Stimulated activated CD4-positive, alpha-beta T cell treated with anti-CD3 and anti-CD28 coated beads, Interleukin-12 subunit alpha, Interleukin-12 subunit beta, amount 100 ng/mL, for 48 hours (primary cell): ENCODE measurements at regions not wholly inside any gene's neighbourhood (a gene's known extent, or its start where the extent isn't known, plus 50 kb on each side); places are given as distances from the start of the nearest gene placed in this dataset.

Experiments used
- DNase-seq, 3 donors: peaks; one replicate each; pipeline ENCODE4 v3.0.0-alpha.2; 2020; ENCODE audit warnings: low read depth in 2 of 3, low spot score in 1 of 3

DNA sequence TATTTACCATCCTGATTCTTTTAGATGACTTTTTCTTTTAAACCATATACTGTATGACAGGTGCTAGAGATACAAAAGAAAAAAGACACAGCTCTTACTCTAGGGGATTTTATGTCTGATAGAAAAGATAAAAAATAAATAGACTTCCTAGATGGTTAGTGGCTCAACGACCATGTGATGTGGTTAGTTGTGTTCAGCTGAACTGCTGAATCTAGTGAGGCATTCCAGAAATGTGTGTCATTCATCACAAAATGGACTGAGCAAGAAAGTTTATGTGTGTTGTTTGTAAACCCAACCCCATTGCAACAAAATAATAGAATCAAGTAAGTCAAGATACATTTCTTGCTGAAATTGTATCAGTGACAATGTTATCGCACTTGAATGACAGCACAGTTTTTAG lies 205.8 kb upstream of the LYPLAL1 start:
- DNase-seq, result no peak

DNA sequence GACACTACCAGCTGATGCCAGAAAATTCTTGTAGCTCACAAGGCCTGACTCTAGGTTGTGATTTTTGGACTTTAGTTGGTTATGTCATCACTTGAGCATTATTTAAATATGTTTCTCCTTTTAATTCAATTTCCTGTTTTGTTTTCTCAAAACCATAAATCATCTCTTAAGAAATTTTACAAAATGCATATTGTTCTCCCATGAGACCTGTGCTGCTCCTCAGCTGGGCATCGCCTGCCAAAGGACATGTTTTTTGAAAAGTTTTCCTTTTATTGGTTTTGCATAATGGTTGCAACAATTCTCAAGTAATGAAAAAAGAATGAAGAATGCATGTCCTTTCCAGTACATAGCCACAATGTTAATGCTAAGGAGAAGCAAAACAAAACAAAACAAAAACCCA lies 204.7 kb upstream of the LYPLAL1 start:
- DNase-seq, result no peak

DNA sequence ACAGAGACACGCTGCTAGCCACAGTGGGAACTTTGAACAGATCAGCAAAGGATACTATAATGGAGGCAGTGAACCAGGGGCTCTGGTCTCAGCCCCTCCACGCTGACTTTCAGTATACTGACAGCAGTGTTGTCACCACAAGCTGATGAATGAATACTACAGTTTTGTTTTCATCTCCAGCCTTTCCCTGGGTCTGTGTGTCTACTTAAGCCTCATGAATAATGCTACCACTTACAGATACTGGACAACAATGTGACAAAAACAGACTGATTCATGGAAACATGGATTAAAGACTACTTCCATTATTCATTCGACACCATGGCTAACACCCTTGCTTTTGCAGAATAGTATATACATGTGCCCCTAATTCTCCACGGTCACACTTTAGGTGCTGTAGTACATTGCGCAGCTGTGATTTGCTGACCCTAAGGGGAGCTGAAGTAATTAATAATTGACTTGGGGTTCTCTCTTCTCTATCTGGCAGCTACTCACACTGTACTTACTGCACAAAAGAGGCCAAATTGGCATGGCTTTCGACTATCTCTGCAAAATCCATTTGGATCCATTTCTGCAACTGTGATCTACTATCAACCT lies 203.2 kb upstream of the LYPLAL1 start:
- no peak for DNase-seq

DNA sequence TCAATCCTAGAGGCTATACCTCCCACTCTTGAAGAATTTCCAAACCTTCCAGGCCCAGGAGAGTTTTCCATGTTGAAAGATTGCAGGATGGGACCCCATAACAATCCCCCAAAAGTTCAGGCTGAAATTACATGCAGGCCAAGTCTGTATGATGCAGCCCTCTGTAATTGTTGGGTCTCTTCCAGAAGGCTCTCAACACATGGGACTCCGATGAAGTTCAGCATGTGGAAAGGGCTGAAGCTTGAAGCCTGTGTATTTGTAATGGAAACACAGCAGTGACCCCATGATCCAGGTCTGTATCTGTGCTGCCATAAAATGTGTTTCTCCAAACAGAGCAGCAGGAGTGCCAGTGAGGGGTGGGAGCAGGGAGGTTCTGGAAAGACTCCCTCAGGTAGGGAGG lies 202.5 kb upstream of the LYPLAL1 start:
- DNase-seq, result no peak

DNA sequence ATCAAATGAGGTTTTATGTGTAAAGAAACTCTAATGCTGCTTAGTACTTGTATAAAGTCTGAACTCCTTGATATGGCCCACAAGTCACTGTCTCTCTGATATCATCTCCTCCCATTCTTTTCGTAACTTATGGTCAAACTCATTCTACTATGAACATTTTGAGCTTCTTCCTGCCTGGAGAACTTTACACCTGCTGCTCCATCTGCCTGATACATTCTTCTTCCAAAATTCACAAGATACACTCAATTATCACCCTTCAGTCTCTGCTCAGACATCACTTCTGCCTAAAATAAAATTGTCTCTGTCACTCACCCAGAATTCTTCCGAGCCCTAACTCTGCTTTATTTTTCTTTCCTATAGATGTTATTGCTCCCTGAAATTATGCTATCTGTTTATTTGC lies 192.8 kb upstream of the LYPLAL1 start:
- DNase-seq, result no peak

DNA sequence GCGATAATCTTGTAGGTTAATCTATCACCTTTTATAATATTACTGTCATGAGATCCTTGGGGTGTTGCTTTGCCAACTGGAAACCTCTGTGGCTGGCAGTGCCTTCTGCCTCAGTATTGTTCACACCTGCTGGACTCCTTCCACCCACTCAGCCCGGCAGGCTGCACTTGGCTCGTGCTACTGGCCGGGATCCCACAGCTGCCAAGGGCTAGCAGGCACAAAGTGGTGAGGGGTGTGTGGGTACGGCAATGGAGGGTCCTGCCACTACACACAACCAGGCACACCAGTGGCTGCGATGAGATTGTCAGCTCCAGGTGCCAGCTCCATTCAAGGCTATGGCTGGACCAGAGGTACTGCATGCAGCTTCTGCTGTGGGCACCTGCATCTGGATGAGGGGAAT lies 191.2 kb upstream of the LYPLAL1 start:
- DNase-seq, result no peak

DNA sequence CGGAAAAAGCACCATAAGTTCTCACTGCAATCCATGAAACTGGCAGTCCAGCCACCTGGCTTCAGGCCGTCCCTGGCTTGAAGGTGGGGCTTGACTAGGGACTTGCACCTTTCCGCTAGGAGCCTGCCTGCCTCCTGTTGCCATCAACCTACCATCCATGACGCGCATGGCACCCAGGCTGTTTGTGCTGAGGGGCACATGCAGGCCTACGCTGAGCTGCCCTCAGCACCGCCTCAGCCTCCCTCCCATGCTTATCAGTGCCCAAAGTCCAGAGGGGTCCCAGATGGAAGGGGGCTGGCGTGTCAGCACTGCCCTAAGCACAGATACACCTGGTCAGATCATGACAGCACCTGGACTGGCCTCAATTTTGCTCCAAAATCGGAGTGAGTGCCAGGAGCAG lies 190.2 kb upstream of the LYPLAL1 start:
- no peak for DNase-seq

DNA sequence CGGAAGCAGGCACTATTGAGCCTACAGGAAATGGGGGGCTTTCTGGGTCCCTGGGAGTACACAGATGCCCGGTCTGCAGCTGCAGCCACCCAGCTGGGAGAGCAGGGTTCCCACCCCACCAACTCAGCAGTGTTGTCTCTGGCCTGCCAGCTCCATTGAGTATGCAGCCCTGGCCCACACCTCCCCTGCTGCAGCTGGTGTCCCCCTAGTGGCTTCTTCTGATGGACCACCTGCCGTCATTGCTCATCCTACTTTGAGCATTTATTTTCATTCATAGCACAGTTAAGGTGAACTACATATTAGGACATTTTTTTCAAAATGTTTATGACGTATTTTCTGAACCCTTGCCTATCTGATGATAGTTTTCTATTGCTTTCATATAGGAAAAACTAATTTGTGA lies 189.8 kb upstream of the LYPLAL1 start:
- DNase-seq, result no peak

DNA sequence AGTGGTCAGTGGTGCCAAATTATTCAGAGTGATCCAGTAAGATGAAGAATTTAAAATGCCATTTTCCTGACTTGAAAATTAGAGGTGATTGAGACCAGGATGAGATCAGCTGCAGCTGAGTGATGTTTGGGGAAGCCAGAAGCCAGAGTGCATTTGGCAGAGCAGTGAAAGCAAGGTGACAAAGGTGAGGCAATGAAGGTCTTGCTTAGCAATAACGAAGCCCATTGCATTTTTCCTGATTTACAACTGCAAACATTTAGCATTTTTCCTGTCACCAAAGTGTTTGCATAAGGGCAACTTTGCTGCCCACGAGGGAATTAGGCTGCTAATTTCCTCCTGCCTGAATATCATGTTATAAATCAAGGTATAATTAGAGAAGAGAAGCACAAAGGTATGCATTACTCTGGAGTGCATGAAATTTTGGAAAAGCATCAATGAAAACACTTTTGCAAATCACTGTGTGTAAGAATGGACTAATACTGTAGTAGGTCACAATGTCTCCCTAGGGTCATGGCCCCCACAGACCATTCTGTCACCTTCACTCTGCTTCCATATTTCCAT lies 188.2 kb upstream of the LYPLAL1 start:
- no peak for DNase-seq

DNA sequence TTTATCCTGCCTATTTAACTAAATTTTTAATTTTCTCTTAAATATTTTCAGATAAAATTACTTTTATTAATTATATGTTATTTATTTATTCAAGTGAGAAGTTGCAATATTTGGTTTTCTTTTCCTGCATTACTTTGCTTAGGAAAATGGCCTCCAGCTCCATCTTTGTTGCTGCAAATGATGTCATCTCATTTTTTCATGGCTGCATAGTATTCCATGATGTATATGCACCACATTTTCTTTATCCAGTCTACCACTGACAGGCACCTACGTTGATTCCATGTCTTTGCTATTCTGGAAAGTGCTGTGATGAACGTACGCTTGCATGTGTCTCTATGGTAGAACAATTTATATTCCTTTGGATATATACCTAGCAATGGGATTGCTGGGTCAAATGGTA lies 186.9 kb upstream of the LYPLAL1 start:
- DNase-seq, result no peak

DNA sequence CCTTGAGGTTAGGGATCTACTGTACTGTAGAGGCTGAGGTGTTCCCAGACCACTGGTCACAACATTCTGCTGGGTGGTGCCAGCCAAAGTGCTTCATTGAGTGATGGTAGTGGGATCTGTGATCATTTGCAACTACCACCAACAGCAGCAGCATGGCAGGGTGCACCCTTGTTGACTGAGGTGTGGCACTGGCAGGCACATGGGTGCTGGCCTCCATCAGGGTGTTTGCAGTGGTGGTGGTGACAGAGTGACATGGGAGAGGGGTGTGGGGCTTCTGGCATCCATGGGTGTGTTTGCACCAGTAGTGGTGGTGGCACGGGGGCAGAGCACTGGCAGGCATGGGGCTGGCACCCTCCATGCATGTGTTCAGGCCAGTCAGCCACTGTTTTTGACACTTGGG lies 183.7 kb upstream of the LYPLAL1 start:
- DNase-seq, result no peak

DNA sequence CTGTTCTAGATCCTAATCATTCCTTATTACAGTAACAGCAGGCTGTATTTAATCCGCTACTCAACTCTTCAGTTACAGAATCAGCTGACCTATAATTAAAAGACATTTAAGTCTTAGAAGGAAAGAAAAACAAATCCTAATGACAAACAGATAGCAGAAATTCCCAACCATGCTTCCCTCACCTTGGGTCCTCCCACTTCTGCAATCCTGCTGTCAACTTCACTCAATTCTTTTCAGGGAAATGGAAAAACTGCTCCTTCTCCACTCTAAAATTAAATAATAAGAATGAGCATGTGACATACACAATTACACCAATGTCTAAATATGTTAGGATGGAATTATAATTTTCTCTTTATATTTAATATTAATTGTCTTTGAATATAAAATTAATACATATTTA lies 182.6 kb upstream of the LYPLAL1 start:
- DNase-seq, result no peak

DNA sequence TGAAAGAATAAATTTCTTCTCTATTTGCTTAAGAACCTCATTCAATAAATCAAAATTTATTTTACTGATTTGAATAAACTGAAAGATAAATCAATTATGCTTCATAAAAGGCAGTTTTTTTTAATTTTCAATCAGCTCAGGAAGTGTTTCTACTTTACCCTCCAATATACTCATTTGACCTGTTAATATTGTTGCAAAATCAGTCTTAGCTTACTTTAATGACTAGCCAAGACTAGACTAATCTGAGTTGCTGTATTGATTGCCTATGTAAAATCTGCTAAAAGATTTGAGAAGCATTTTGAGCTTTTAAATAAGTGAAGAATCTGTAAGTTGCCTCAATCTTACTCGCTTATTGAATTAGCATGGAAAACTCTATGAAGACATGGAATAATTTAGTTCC lies 179.1 kb upstream of the LYPLAL1 start:
- DNase-seq, result no peak

DNA sequence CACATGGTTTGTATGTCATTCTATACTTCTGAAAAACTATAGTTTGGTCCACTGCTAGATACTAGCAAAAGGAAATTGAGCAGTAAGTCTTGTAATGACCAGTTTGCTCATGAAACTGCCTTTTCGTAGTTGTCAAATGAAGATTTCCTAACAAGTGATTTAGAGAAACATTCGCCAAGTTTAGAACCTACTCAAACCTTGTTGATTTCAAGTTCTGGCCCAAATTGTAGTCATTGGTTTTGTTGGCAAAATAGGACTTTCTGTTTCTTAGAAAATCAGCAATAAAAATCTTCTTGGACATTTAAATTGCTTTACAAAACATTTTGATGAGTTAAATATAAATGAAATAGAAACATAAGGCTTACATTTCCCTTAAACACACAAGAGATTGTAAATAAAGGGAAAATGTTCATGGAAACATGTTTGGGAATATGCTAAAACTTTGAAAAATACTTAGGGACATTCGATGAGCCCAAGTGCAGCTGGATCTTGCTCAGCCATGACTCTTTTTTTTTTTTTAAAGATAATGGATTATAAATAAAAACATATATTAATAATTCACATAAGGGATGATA lies 178.5 kb upstream of the LYPLAL1 start:
- DNase-seq, result no peak

DNA sequence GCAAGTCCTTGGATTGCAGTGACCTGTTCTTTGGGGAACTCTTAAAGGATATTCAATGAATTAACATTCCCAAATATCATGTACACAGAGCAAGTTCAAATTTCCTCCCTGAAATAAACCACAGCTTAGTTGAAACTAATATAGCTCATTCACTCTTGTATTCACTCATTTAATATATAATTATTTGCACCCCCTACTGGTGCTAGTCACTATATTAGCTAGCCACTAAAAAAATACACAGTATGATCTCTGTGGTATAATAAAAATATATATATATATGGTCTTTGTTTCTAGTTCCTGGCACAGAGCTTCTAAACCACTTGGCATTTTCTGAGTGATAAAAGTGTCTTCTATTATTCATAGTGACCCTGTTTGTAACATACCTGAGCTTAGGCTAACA lies 177.3 kb upstream of the LYPLAL1 start:
- no peak for DNase-seq

DNA sequence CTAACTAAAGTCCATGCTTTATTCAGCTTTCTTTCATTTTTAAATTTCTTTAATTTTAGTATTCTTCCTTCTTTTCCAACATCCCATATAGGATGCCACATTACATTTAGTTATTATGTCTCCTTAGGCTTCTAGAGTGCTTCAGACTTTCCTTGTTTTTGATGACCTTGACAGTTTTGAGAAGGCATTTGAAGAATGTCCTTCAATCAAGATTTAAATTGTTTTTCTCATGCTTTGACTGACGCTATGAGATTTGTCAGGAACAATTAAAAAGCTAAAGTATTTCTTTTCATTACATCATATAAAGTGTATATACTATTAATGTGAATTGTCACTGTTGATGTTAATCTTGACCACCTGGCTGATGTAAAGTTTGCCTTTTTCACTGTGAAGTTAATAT lies 173.7 kb upstream of the LYPLAL1 start:
- DNase-seq, result no peak

DNA sequence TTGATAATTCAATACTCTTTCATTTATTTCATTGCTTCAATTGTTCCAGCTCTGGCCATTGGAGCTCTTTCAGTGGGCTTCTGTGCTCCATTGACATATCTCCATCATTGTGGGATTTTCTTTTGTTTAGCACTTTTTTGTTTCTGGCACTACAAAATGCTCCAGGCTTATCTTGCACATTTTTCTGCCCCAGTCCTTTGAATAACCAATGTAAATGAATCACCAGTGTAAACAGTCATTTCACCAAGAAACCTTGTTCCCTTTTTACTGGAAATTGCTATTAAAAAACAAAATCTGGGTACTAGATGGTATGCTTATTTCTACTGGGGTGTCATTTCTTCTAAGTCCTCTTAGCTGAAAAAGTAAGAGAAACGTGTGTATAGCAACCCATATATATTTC lies 173.0 kb upstream of the LYPLAL1 start:
- DNase-seq, result no peak

DNA sequence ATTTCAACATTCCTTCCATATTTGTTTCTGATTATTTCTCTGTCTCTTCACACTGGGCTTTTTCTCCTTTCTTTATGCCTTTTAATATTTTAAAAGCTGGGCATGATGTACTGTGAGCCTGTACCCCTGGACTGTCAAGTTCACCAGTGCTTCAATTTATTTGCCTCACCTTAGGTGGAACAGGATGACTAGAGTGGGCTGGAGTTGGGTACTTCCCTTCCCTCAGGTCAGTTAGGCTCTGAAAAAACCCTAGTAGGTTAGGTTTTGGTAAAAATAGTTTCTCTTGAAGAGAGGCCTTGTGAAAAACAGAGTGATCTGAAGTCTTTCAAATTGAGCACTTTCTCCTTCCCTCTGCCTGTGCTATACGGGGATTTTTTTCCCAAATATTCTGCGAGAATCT lies 163.0 kb upstream of the LYPLAL1 start:
- DNase-seq, result no peak

DNA sequence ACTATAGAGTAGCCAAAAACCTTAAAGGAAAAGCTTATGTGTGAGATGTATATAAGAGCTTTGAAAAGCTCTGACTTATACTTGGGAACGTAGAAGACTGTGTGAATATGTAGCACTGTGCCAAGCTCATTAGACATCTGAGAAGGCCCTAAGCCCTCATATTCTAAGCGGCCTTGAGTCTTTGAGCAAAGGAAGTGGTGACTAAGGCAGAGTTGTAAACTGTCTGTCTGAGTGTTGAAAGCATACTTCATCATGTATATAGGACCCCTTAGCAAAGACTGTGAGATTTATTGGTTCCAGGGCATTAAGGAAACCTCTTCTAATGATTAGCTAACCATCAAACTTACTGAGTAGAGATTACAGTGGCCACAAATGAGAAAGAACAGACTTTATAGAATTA lies 153.3 kb upstream of the LYPLAL1 start:
- no peak for DNase-seq

DNA sequence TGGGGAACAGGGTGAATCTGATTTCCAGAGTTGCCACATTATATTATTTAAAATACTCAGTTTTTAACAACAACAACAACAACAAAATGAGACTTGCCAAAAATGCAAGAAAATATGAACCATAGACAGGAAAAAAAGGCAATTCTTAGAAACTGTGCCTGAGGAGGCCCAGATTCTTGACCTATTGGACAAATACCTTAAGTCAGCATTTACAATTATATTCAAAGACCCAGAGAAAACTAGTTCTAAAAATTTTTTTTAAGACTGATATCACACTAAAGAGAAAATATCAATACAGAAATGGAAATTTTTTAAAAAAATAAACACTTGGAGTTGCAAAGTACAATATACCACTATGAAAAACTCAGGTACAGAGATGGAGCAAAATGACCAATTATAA lies 152.8 kb upstream of the LYPLAL1 start:
- no peak for DNase-seq

DNA sequence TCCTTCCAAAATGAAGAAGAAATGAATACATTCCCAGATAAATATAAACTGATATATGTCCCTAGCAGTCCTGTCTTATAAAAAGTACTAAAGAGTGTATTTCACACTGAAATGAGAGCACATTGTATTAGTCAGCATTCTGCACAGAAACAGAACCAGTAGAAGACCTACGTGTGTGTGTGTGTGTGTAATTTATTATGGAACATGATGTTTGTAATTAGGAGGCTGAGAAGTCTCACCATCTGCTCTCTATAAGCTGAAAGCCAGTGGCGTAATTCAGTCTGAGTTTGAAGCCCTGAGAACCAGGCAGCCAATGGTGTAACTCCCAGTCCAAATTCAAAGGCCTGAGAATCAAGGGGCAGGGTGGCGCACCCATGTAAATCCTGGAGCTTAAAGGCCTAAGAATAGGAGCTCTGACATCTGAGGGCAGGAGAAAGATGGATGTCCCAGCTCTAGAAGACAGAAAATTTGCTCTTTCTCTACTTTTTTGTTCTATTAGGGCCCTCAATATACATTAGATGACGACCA lies 146.5 kb upstream of the LYPLAL1 start:
- no peak for DNase-seq

DNA sequence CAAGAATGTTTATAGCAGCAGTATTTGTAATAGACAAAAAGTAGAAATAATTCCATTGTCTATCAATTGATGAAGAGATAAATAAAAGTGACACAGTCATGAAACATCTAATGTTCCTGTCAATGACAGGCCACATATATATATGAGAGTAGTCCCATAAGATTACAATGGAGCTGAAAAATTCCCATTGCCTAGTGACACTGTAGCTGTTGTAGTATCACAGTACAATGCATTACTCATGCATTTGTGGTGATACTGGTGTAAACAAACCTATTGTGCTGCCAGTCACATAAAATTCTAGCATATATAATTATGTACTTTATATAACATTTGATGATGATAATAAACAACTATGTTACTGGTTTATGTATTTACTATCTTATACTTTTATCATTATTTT lies 141.9 kb upstream of the LYPLAL1 start:
- DNase-seq, result no peak

DNA sequence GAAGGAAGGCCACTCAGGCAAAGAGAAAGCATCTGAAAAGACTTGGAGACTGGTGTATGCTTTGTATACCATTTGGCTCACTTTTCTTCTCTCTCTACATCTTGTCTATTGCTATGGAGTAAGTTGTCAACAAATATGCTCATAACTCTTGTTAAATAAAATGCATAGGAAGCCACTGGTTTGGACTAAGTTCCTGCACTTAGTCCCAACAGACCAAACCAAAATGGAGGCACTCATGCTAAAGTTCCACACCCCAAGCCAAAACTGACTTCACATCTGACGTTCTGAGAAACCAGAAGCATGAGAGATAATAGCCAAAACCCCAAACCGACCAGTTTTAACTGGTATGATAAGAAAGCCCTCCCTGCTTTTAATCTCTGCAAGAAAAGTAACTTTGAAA lies 135.3 kb upstream of the LYPLAL1 start:
- DNase-seq, result no peak
